ENCODE measurements at regions not wholly inside any gene's neighbourhood (a gene's known extent, or its start where the extent isn't known, plus 50 kb on each side); places are given as distances from the start of the nearest gene placed in this dataset.

GRCh38 chr4:171629182-171629581, 184.0 kb upstream of the GALNTL6 start:
- DNase-seq = no peak

- DNase-seq = no peak
Observed at GRCh38 chr4:171626554-171626953, 186.7 kb upstream of the GALNTL6 start.

- DNase-seq = no peak
Observed at GRCh38 chr4:171622729-171623128, 190.5 kb upstream of the GALNTL6 start.

DNA sequence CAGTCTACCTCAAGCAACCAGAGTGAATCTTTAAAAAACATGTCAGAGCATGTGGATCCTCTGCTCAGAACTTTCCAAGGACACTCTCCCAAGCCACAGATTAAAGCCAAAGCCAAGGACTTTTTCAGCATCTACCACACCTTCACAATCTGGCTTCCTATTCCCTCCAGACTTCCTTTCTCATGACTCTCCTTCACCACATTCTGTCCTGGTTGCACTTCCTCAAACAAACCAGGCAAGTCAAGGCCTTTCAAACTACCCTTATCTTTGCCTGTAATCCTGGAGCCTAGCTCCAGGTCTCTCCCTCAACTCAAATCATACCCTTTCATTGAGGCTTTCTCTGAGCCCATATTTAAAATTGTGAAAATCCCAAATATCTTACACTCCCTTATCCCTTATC, 191.6 kb upstream of the GALNTL6 start:
- no peak for DNase-seq

GRCh38 chr4:171612907-171613306, 200.3 kb upstream of the GALNTL6 start:
- no peak for DNase-seq

DNA sequence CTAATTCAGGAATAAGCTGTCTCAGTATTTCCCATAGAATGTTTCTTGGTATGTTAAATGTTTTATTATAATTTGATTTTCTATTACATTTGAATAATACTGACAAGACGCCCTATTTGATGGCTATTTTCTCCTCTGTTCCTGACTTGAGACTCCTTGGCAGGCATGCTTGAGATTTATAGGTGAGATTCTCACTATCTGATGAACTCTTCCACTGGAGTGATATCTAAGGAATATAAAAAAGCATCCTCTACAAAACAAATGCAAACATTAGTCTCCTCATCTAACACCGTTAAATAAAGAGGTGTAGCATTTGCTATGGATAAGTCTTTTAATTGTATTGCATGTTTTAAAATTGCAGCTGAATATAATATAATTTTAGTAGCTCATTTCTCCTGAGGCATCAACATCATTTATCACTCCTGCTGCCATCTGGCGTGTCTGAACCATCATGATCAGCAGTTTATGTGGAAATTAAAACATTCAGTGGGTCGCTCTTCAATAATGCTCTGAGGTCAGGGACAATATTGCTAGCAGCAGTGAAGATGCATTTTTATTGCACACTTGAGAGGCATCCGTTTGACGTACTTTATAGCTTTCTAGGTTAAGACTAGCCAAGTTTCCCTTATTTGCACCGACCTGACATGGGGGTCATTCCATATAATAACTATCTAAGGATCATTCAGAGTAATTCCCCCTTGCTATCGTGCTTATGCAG, 210.4 kb upstream of the GALNTL6 start:
- DNase-seq = no peak

GRCh38 chr4:171601091-171601490, 212.1 kb upstream of the GALNTL6 start:
- DNase-seq = no peak

DNA sequence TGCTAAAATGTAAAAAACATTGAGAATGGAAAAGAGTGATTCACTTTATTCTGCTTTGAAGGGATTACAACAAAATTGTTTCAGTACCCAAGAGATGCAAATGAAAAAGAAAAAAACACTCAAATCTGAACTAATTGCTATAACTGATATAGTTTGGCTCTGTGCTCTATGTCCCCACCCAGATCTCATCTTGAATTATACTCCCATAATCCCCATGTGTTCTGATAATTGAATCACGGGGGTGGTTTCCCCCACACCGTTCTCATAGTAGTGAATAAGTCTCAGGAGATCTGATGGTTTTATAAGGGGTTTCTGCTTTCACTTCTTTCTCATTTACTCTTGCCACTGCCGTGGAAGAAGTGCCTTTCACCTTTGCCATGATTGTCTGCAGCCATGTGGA, 213.6 kb upstream of the GALNTL6 start:
- DNase-seq = no peak

DNA sequence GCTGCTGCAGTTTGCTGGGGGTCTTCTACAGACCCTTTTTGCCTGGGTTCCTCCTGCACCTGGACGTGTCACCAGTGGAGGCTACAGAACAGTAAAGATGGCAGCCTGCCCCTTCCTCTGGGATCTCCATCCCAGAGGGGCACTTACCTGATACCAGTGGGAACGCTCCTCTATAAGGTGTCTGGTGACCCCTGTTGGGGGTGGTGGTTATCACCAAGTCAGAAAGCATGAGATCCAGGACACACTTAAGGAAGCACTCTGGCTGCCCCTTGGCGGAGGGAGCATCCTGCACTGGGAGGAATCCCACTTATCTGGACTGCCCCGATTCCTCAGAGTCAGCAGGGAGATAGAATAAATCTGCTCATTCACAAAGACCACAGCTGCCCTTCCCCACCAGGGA, 218.9 kb upstream of the GALNTL6 start:
- no peak for DNase-seq

DNA sequence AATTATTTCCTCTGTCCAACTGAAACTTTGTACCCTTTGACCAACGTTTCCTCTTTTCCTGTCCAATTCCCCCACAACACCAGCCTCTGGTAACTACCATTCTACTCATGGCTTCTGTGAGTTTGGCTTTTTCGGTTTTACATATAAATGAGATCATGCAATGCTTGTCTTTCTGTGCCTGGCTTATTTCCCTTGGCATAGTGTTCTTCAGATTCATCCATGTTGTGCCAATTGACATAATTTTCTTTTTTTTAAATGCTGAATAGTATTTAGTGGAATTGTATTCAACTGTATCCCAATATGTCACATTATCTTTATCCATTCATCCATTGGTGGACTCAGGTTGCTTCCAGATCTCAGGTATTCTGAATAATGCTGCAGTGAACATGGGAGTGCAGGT, 222.5 kb upstream of the GALNTL6 start:
- no peak for DNase-seq

DNA sequence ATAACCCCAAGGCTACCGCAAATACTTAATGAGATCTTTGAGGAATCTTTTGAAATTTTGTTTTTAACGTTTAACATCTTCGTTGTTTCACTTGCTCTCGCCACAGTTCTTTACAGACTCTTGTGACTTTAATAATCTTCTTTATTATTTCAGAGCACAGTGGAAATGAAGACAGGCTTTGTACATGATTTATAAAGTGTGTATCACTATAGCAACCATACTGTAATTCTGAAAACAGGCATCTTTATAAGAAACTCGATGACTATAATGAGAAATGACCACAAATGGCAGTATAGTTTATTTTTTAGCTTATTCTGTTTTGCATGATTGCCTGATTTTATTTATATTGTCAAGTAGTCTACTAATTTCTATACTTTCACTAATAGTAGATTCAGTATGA, 224.4 kb upstream of the GALNTL6 start:
- no peak for DNase-seq

DNA sequence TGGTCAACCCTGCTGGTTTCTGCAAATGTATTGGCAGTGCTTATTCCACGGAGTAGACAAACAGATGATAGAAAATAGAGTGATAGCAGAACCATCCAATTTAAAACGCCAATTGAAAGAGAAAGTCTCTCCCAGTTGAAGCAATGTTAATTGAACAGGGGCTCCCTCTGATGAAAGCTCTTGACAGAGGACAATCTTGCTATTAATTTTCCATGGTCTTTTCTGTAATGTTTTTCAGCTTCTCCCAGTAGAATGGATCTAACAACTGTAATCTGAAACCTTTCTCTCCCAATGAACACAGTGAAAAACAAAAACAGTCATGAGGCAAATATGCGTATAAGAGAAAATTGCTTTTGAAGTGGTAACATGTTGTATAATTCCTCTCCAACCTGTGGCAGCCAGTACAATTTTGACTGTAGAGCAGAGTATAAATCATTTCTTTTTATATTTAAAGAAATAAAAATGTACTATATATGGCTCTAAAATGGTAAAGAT, 225.1 kb upstream of the GALNTL6 start:
- no peak for DNase-seq

DNA sequence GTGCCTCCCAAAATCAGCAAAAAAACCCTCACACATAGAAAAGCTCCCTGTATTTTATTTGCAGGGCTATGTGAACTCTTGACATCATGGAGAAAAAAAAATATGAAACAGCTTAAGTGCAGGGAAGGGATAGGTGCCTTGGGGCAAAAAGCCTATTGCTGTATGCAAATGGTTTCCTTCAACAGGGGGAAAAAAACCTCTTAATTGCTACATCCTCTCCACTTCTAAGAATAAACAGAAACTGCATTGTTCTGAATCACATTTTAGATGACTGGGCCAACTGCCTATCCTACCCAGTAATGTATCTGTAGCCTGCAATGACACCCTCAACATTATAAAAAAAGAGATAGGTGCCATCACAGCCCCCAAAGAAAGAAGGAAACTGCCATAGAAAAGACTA, 229.4 kb upstream of the GALNTL6 start:
- DNase-seq = no peak

DNA sequence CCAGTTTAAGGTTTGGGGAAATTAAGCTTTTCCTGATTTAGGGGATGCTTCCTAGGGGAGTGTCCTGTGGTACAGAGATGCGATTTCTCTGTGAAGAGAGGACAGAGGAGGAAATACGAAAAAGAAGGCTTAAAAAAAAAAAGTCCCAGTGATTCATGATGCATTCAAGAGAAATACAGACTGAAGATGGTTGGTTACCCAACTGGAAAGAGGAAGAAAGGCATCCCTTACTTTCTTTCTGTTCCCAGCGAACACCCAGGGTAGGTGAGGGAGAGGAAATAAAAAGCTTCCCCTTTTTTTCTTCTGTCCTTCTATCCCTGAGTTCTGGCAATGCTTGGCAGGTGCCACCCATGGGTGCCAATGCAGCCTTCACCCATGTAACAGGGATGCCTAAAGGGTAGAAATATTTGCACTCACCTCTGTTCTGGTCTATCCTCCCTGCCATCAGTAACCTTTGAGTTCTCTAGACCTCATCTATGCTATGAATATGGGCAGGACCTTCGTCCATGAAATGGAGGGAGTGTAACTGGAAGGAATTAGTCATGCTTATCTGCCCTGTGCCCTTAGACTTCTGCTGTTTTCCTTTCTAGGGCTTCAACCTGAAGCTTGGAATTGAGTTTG, 230.1 kb upstream of the GALNTL6 start:
- no peak for DNase-seq

DNA sequence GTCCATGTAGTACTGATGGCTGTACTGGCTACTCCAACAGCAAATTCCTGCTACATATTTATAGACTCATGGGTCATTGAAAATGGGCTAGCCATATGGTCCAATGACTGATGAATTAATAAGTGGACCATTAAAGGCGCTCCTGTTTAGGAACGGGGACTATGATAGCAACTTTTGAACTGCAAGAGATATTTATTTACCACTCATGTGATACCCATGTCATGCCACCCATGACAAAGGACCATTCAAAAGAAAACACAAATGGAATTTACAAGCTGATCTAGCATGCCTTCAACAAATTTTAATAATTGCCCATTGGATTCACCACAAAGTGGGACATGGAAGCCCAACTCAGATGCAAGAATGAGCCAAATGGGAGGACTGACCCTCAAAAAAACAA, 240.0 kb upstream of the GALNTL6 start:
- DNase-seq = no peak

- DNase-seq = no peak
Observed at GRCh38 chr4:171565130-171565788, 247.9 kb upstream of the GALNTL6 start.

GRCh38 chr4:171561419-171561818, 251.8 kb upstream of the GALNTL6 start:
- no peak for DNase-seq

GRCh38 chr4:171553961-171554360, 259.2 kb upstream of the GALNTL6 start:
- no peak for DNase-seq

DNA sequence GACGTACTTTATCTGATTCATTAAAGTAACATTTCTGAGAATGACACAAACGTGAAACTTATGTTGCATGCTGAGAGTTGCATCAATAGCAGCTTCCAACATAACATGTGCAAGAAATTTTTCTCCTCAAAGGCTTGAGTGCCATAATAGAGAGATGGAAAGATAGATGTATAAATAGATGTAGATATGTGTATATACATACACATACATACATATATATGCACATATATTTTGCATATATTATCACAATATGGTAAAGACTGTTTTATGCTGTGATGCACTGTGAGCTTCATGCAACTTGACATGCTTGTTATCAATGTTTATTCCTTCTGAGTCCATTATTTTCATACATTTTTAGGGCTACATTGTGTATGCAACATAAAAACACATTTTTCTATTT, 270.6 kb upstream of the GALNTL6 start:
- DNase-seq = no peak

DNA sequence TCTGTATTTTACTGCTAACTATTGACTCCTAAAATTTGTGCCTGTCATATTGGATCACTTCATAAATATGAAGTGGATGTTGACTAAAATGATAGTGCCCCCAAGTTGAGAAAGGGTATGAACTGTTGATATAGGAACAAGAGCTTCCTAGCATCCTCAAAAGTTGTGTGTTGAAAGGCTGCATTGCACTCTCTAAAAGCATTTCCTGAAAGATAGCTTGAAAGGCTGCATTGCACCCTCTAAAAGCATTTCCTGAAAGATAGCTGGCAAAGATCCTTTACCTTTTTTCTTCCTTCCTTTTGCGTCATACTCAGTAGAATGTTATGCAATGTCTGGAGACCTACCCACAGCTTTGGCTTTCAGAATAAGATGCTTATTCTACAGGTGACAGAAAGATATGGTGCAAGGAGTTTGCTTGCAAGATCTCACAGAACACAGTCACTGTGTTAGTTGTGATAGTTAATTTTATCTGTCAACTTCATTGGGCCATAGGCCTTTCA, 274.6 kb upstream of the GALNTL6 start:
- DNase-seq = no peak

DNA sequence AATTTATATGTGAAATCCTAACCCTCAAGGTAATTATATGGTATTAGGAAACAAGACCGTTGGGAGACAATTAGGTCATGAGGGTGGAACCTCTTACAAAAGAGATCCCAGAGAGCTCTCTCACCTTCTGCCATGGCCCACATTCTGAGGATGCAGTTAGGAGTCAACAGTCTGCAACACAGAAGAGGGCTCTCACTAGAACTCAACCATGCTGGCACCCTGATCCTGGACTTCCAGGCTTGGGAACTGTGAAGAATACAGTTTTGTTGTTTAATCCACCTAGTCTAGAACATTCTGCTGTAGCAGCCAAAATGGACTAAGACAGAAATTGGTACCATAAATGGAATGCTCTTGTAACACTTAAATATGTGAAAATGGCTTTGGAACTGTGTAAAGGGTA, 278.8 kb upstream of the GALNTL6 start:
- DNase-seq = no peak

GRCh38 chr4:171532968-171533367, 280.2 kb upstream of the GALNTL6 start:
- DNase-seq = no peak

DNA sequence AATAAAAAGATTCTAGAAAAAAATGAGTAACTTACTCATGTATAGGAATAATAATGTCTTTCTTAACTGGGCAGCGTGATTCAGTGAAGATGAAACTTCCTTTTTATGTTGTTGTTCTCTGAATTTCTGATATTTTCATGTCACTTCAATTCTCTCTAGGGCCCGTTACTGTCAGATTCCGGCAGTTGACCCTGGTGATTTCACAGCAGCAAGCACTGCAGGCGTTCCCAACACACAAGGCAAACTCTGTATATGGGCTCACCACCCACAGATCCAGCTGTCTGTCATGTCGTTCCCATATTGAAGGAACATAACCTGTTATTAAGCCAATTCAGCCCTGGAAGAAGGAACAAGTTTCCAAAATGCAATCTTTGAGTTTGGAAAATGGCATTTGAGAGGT, 288.3 kb upstream of the GALNTL6 start:
- no peak for DNase-seq

- DNase-seq = no peak
Observed at GRCh38 chr4:171521726-171522125, 291.5 kb upstream of the GALNTL6 start.

All from NCI-H345 (cell line).